ENCODE measurements at regions not wholly inside any gene's neighbourhood (a gene's known extent, or its start where the extent isn't known, plus 50 kb on each side); places are given as distances from the start of the nearest gene placed in this dataset.

GRCh38 chr4:150007512-150007911 is 70.7 kb upstream of the DCLK2 start:
- ATAC-seq (no peak), FAIRE-seq (no peak), DNase-seq (ENCODE audit: low read depth, low spot score) (no peak)
- no peaks in the 10 kb centered on the region for H4K20me1 ChIP-seq (ENCODE audit: control insufficient read depth, insufficient read depth)
- H3K27me3 ChIP-seq (replicated peaks in 1 of 2; ENCODE audit: control insufficient read depth in 2 of 2, insufficient read depth in 2 of 2, low read length in 1 of 2), result peaks cover 0 to 4% of the 10 kb centered on the region in 2 experiments; a peak in 1 of 4 replicates
- no peak overlapping the region for H3K4me2 ChIP-seq (ENCODE audit: control insufficient read depth, insufficient read depth)
- no peak overlapping the region for H2AFZ ChIP-seq (ENCODE audit: control insufficient read depth, low read depth, low read length)
- ChIA-PET CTCF (interaction anchor here (0.6 to 5.8 kb wide), 4 partner anchors 36 to 235 kb away, joined by 3 to 38 read pairs (median 6); no protein-coding TSS in a partner anchor), SMC1A (ENCODE audit: uncharacterized antibody, unreplicated experiment) (interaction anchor here (0.7 to 4.0 kb wide), 2 partner anchors 202 to 692 kb away, joined by 3 to 17 read pairs; no protein-coding TSS in a partner anchor), POLR2A (no interaction called here), RAD21 (ENCODE audit: unreplicated experiment) (no interaction called here)
- BruUV-seq (replicated peaks), result no TSS peak
- intact Hi-C loops (cut with micrococcal nuclease; ENCODE audit: unreplicated experiment), result no loop called here
- H3K79me2 ChIP-seq (ENCODE audit: control insufficient read depth, insufficient read depth, low read length), result no peaks in the 10 kb centered on the region
- no peak overlapping the region for H3K4me3 ChIP-seq
- in situ Hi-C loops (cut with MboI), result no loop called here
- no peaks in the 10 kb centered on the region for H3K4me1 ChIP-seq (ENCODE audit: control insufficient read depth, insufficient read depth, low read length)
- no peaks in the 10 kb centered on the region for H3K36me3 ChIP-seq (ENCODE audit: control insufficient read depth in 2 of 2, insufficient read depth in 2 of 2, low read length in 1 of 2)
- H3K27ac ChIP-seq (ENCODE audit: control insufficient read depth, insufficient read depth), result no peak overlapping the region
- H3K9me3 ChIP-seq (replicated peaks; ENCODE audit: control insufficient read depth, insufficient read depth, low read length), result no peaks in the 10 kb centered on the region
- TF ChIP-seq ZBTB4 (CRISPR knock-in tag; IDR thresholded peaks at IDR 0.05) (no peak), RELB (IDR thresholded peaks at IDR 0.05; ENCODE audit: low read depth) (no peak), SMARCA5 (IDR thresholded peaks at IDR 0.05) (no peak), MXI1 (IDR thresholded peaks at IDR 0.05; ENCODE audit: low read depth, low read length) (no peak), POLR2AphosphoS2 (IDR thresholded peaks at IDR 0.05; ENCODE audit: low read depth, low read length) (no peak), PAX8 (IDR thresholded peaks at IDR 0.05) (no peak), NBN (IDR thresholded peaks at IDR 0.05) (no peak), ZNF384 (IDR thresholded peaks at IDR 0.05; ENCODE audit: borderline replicate concordance, low read depth, low read length) (no peak), FOXK2 (IDR thresholded peaks at IDR 0.05) (no peak), ATF2 (IDR thresholded peaks at IDR 0.05; ENCODE audit: low read length) (no peak), USF2 (IDR thresholded peaks at IDR 0.05; ENCODE audit: borderline replicate concordance, low read depth, low read length) (no peak), NRF1 (conservative IDR thresholded peaks at IDR 0.05; ENCODE audit: low read depth, low read length) (no peak), MTA2 (IDR thresholded peaks at IDR 0.05; ENCODE audit: low read depth) (no peak), USF1 (IDR thresholded peaks at IDR 0.05; ENCODE audit: borderline replicate concordance, extremely low read length, insufficient read depth, low read depth, low read length) (no peak)
- WGBS (ENCODE audit: insufficient coverage, insufficient replicate concordance, low lambda C conversion rate, missing lambda C conversion rate), result 6% methylated on average over 3 of the region's 3 CpGs
- H3K9ac ChIP-seq (ENCODE audit: control insufficient read depth, insufficient read depth, low read length), result no peak overlapping the region

All from GM12878 (cell line).